ENCODE measurements at regions not wholly inside any gene's neighbourhood (a gene's known extent, or its start where the extent isn't known, plus 50 kb on each side); places are given as distances from the start of the nearest gene placed in this dataset.

DNA sequence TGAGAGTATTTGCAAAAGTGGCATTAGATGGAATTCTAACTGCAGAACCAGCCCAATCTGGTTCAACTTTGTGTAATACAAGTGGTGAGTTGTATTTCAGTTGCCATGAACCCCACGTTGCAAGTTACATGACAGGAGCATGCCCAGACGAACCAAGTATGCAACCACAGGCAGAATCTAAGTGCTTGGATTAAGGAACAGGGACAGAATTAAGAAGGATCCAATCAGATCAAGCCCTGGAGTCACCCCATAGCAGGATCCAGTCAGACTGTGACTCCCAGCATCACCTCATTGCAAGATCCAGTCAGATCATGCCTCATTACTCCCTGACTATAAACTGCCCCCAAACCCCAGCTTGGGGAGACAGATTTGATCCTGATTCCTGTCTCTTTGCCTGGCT, 388.7 kb upstream of the NRP1 start:
- no peak overlapping the region for H3K27ac ChIP-seq (ENCODE audit: low read length in 2 of 2)
- Mint-ChIP-seq H3K27me3 (no peaks in the 10 kb centered on the region), H3K4me3 (no peak overlapping the region), H3K27ac (no peak overlapping the region), H3K9me3 (ENCODE audit: insufficient read depth) (peaks cover 3% of the 10 kb centered on the region), H3K4me1 (no peaks in the 10 kb centered on the region)
- no peak overlapping the region for H3K9ac ChIP-seq (ENCODE audit: low read length)
- H3K9me3 ChIP-seq (ENCODE audit: control extremely low read depth in 1 of 3, control insufficient read depth in 2 of 3, insufficient read depth in 1 of 3, low read length in 2 of 3): peaks cover 0 to 8% (median 0%) of the 10 kb centered on the region in 3 donors
- POLR2A ChIA-PET: no interaction called here
- intact Hi-C loops (cut with micrococcal nuclease): no loop called here
- no peaks in the 10 kb centered on the region for H3K36me3 ChIP-seq (replicated peaks in 1 of 2; ENCODE audit: control extremely low read depth in 1 of 2, control insufficient read depth in 1 of 2, extremely low read depth in 1 of 2, insufficient read depth in 2 of 2, low read length in 1 of 2)
- no peaks in the 10 kb centered on the region for H3K79me2 ChIP-seq (ENCODE audit: control insufficient read depth, insufficient read depth, low read length)
- H3K4me3 ChIP-seq (ENCODE audit: control extremely low read depth in 1 of 5, extremely low read depth in 1 of 5, insufficient read depth in 1 of 5, low read depth in 2 of 5, low read length in 4 of 5): no peak overlapping the region
- no peak for DNase-seq
- WGBS (ENCODE audit: insufficient coverage): 68% methylated on average over 2 of the region's 2 CpGs
- H3K4me1 ChIP-seq (ENCODE audit: control insufficient read depth in 2 of 2, insufficient read depth in 2 of 2, low read length in 2 of 2): no peaks in the 10 kb centered on the region
- ATAC-seq (ENCODE audit: low read depth): no peak
- no peak overlapping the region for H3K4me2 ChIP-seq (replicated peaks; ENCODE audit: low read depth, low read length, poor library complexity, severe bottlenecking)
- H3K27me3 ChIP-seq (replicated peaks in 1 of 4; ENCODE audit: control extremely low read depth in 1 of 4, control insufficient read depth in 3 of 4, insufficient read depth in 4 of 4, low read length in 3 of 4): no peaks in the 10 kb centered on the region
- H2AFZ ChIP-seq (ENCODE audit: insufficient read depth, low read depth, low read length, poor library complexity, severe bottlenecking): no peak overlapping the region
- TF ChIP-seq, protein P1, sequence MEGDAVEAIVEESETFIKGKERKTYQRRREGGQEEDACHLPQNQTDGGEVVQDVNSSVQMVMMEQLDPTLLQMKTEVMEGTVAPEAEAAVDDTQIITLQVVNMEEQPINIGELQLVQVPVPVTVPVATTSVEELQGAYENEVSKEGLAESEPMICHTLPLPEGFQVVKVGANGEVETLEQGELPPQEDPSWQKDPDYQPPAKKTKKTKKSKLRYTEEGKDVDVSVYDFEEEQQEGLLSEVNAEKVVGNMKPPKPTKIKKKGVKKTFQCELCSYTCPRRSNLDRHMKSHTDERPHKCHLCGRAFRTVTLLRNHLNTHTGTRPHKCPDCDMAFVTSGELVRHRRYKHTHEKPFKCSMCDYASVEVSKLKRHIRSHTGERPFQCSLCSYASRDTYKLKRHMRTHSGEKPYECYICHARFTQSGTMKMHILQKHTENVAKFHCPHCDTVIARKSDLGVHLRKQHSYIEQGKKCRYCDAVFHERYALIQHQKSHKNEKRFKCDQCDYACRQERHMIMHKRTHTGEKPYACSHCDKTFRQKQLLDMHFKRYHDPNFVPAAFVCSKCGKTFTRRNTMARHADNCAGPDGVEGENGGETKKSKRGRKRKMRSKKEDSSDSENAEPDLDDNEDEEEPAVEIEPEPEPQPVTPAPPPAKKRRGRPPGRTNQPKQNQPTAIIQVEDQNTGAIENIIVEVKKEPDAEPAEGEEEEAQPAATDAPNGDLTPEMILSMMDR (IDR thresholded peaks at IDR 0.05): no peak
- CTCF ChIA-PET: no interaction called here
- no peaks in the 10 kb centered on the region for H4K20me1 ChIP-seq (ENCODE audit: control insufficient read depth, insufficient read depth, low read length, poor library complexity, severe bottlenecking)

DNA sequence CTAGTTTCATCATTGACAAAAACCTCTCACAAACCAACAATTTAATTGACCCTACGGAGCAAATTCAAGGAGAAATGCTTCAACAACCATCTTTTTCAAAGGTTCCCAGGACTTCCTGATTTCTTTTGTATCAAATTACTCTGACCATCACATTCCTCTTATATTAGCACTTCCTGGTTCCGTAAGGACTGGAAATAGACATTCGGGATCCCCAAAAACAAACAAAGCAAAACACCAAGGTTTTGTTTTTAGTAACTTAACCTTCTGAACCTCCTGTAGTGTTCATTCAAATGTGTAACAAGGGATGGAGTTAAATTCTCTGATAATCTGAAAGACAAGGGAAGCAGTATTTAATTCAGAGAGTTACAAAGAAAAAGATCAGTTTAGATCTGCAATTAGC, 387.6 kb upstream of the NRP1 start:
- H3K9me3 Mint-ChIP-seq (ENCODE audit: insufficient read depth): peaks cover 3% of the 10 kb centered on the region
- H3K79me2 ChIP-seq (ENCODE audit: control insufficient read depth, insufficient read depth, low read length): no peaks in the 10 kb centered on the region
- no peaks in the 10 kb centered on the region for H3K4me1 Mint-ChIP-seq
- no peak overlapping the region for H3K27ac Mint-ChIP-seq
- H3K36me3 ChIP-seq (replicated peaks in 1 of 2; ENCODE audit: control extremely low read depth in 1 of 2, control insufficient read depth in 1 of 2, extremely low read depth in 1 of 2, insufficient read depth in 2 of 2, low read length in 1 of 2): no peaks in the 10 kb centered on the region
- H3K4me3 ChIP-seq (ENCODE audit: control extremely low read depth in 1 of 5, extremely low read depth in 1 of 5, insufficient read depth in 1 of 5, low read depth in 2 of 5, low read length in 4 of 5): no peak overlapping the region
- H3K27ac ChIP-seq (ENCODE audit: low read length in 2 of 2): no peak overlapping the region
- TF ChIP-seq, protein P1 (IDR thresholded peaks at IDR 0.05): no peak
- TF ChIP-seq EZH2 (IDR thresholded peaks at IDR 0.05; ENCODE audit: borderline replicate concordance, insufficient read depth, low read depth, low read length, poor library complexity, severe bottlenecking): no peak
- H3K4me1 ChIP-seq (ENCODE audit: control insufficient read depth in 2 of 2, insufficient read depth in 2 of 2, low read length in 2 of 2): no peaks in the 10 kb centered on the region
- H3K9ac ChIP-seq (ENCODE audit: low read length): no peak overlapping the region
- ATAC-seq (ENCODE audit: low read depth) (no peak), DNase-seq (no peak)
- no peaks in the 10 kb centered on the region for H3K27me3 ChIP-seq (replicated peaks in 1 of 4; ENCODE audit: control extremely low read depth in 1 of 4, control insufficient read depth in 3 of 4, insufficient read depth in 4 of 4, low read length in 3 of 4)
- intact Hi-C loops (cut with micrococcal nuclease): no loop called here
- H4K20me1 ChIP-seq (ENCODE audit: control insufficient read depth, insufficient read depth, low read length, poor library complexity, severe bottlenecking): no peaks in the 10 kb centered on the region
- H2AFZ ChIP-seq (ENCODE audit: insufficient read depth, low read depth, low read length, poor library complexity, severe bottlenecking): no peak overlapping the region
- H3K4me2 ChIP-seq (replicated peaks; ENCODE audit: low read depth, low read length, poor library complexity, severe bottlenecking): no peak overlapping the region
- CTCF ChIA-PET: no interaction called here
- peaks cover 0 to 4% (median 0%) of the 10 kb centered on the region in 3 donors for H3K9me3 ChIP-seq (ENCODE audit: control extremely low read depth in 1 of 3, control insufficient read depth in 2 of 3, insufficient read depth in 1 of 3, low read length in 2 of 3)
- 78% methylated on average over 1 of the region's 3 CpGs for WGBS (ENCODE audit: insufficient coverage)
- no peak overlapping the region for H3K4me3 Mint-ChIP-seq
- no peaks in the 10 kb centered on the region for H3K27me3 Mint-ChIP-seq
- POLR2A ChIA-PET: no interaction called here

Data from B cell (primary cell).